Adrenal gland (tissue), 5 donors: ENCODE measurements at regions not wholly inside any gene's neighbourhood (a gene's known extent, or its start where the extent isn't known, plus 50 kb on each side); places are given as distances from the start of the nearest gene placed in this dataset.

Experiments
- POLR2A ChIP-seq, 2 donors: fragments of 450-650 bp; IDR thresholded peaks; one replicate each; pipeline ENCODE4 v1.6.1; 2017; ENCODE audit warnings: antibody characterized with exemption in 2 of 2, mild to moderate bottlenecking in 2 of 2, moderate library complexity in 1 of 2
- TF ChIP-seq, protein P1 (sequence below), 6 experiments: fragments of 450-650 bp in 4 of 6; fragments of 200-600 bp in 2 of 6; sonication (generic) in 1 of 6; IDR thresholded peaks; 1 replicate in 5 of 6; 2 replicates in 1 of 6; pipeline versions ENCODE4 v1.5.1 to v1.8.0; 2016 to 2021; ENCODE audit warnings: antibody characterized with exemption in 6 of 6, mild to moderate bottlenecking in 2 of 6, moderate library complexity in 1 of 6
- donor health status: DM: no; HTN: no; CAD: no.

DNA sequence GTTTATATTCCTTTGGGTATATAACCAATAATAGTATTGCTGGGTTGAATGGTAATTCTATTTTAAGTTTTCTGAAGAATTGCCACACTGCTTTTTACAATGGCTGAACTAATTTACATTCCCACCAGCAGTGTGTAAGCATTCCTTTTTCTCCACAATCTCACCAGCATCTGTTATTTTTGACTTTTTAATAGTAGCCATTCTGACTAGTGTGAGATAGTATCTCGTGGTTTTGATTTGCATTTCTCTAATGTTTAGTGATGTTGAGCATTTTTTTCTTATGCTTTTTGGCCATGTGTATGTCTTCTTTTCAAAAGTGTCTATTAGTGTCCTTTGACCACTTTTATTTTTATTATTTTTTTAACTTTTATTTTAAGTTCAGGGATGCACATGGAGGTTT, 275.3 kb downstream of the METTL15 start:
- no peak for TF ChIP-seq POLR2A (IDR thresholded peaks at IDR 0.05)
- TF ChIP-seq, protein P1, sequence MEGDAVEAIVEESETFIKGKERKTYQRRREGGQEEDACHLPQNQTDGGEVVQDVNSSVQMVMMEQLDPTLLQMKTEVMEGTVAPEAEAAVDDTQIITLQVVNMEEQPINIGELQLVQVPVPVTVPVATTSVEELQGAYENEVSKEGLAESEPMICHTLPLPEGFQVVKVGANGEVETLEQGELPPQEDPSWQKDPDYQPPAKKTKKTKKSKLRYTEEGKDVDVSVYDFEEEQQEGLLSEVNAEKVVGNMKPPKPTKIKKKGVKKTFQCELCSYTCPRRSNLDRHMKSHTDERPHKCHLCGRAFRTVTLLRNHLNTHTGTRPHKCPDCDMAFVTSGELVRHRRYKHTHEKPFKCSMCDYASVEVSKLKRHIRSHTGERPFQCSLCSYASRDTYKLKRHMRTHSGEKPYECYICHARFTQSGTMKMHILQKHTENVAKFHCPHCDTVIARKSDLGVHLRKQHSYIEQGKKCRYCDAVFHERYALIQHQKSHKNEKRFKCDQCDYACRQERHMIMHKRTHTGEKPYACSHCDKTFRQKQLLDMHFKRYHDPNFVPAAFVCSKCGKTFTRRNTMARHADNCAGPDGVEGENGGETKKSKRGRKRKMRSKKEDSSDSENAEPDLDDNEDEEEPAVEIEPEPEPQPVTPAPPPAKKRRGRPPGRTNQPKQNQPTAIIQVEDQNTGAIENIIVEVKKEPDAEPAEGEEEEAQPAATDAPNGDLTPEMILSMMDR (IDR thresholded peaks at IDR 0.05), result no peak
